ENCODE measurements at regions not wholly inside any gene's neighbourhood (a gene's known extent, or its start where the extent isn't known, plus 50 kb on each side); places are given as distances from the start of the nearest gene placed in this dataset.

- TF ChIP-seq, protein P1, sequence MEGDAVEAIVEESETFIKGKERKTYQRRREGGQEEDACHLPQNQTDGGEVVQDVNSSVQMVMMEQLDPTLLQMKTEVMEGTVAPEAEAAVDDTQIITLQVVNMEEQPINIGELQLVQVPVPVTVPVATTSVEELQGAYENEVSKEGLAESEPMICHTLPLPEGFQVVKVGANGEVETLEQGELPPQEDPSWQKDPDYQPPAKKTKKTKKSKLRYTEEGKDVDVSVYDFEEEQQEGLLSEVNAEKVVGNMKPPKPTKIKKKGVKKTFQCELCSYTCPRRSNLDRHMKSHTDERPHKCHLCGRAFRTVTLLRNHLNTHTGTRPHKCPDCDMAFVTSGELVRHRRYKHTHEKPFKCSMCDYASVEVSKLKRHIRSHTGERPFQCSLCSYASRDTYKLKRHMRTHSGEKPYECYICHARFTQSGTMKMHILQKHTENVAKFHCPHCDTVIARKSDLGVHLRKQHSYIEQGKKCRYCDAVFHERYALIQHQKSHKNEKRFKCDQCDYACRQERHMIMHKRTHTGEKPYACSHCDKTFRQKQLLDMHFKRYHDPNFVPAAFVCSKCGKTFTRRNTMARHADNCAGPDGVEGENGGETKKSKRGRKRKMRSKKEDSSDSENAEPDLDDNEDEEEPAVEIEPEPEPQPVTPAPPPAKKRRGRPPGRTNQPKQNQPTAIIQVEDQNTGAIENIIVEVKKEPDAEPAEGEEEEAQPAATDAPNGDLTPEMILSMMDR (IDR thresholded peaks at IDR 0.05; ENCODE audit: low read depth, low read length), result no peak
- Histone ChIP-seq H3K4me3 (ENCODE audit: low read depth, low read length) (no peak overlapping the region), H3K27me3 (no peaks in the 10 kb centered on the region), H3K36me3 (no peaks in the 10 kb centered on the region), H3K9me3 (no peaks in the 10 kb centered on the region), H3K4me1 (no peaks in the 10 kb centered on the region)
- DNase-seq, result no peak
These were observed 173.6 kb upstream of the PFN2 start for GRCh38 chr3:150144191-150144708.

- Histone ChIP-seq H3K27me3 (no peaks in the 10 kb centered on the region), H3K36me3 (no peaks in the 10 kb centered on the region), H3K4me1 (no peaks in the 10 kb centered on the region), H3K9me3 (no peaks in the 10 kb centered on the region), H3K4me3 (ENCODE audit: low read depth, low read length) (no peak overlapping the region)
- TF ChIP-seq, protein P1 (IDR thresholded peaks at IDR 0.05; ENCODE audit: low read depth, low read length), result no peak
- no peak for DNase-seq
These were observed 172.2 kb upstream of the PFN2 start for GRCh38 chr3:150142936-150143335.

DNA sequence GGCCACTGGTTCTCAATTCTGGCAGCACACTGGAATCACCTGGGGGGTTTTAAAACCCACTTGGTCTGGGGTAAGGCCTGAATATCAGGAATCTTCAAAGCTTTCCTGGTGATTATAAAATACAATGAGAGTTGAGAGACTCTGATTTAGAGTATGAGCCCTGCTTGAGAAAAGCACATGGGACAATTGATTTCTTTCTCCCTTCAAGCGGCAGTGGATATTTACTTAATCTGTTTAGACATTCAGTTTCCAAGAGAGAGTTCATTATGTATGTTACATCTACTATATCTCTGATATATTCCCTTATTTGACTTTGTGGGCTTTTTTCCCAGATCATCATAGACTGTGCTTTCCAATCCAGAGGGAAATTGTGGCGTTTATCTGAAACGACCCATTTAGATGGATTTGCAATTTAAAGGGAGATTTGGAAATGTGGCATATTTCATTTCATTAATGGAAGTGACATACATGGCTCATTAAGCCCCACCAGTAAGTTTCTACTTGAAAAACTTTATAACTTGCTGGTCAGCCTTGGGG, 171.2 kb upstream of the PFN2 start:
- Histone ChIP-seq H3K4me3 (ENCODE audit: low read depth, low read length) (no peak overlapping the region), H3K36me3 (no peaks in the 10 kb centered on the region), H3K27me3 (no peaks in the 10 kb centered on the region), H3K4me1 (no peaks in the 10 kb centered on the region), H3K9me3 (no peaks in the 10 kb centered on the region)
- TF ChIP-seq, protein P1 (IDR thresholded peaks at IDR 0.05; ENCODE audit: low read depth, low read length), result no peak
- no peak for DNase-seq

- H3K27me3 ChIP-seq, result no peaks in the 10 kb centered on the region
- H3K36me3 ChIP-seq, result no peaks in the 10 kb centered on the region
- H3K4me3 ChIP-seq (ENCODE audit: low read depth, low read length), result no peak overlapping the region
- H3K9me3 ChIP-seq, result no peaks in the 10 kb centered on the region
- DNase-seq, result no peak
- H3K4me1 ChIP-seq, result no peaks in the 10 kb centered on the region
- TF ChIP-seq, protein P1 (IDR thresholded peaks at IDR 0.05; ENCODE audit: low read depth, low read length), result no peak
These were observed 170.1 kb upstream of the PFN2 start for GRCh38 chr3:150140614-150141321.

GRCh38 chr3:150138824-150139223, 168.1 kb upstream of the PFN2 start:
- Histone ChIP-seq H3K4me1 (no peaks in the 10 kb centered on the region), H3K4me3 (ENCODE audit: low read depth, low read length) (no peak overlapping the region), H3K9me3 (no peaks in the 10 kb centered on the region), H3K27me3 (no peaks in the 10 kb centered on the region), H3K36me3 (no peaks in the 10 kb centered on the region)
- DNase-seq, result no peak
- TF ChIP-seq, protein P1 (IDR thresholded peaks at IDR 0.05; ENCODE audit: low read depth, low read length), result no peak

GRCh38 chr3:150136242-150136641, 165.5 kb upstream of the PFN2 start:
- Histone ChIP-seq H3K4me3 (ENCODE audit: low read depth, low read length) (no peak overlapping the region), H3K36me3 (no peaks in the 10 kb centered on the region), H3K27me3 (no peaks in the 10 kb centered on the region), H3K9me3 (no peaks in the 10 kb centered on the region), H3K4me1 (no peaks in the 10 kb centered on the region; the same call in 1 of the 2 replicates)
- TF ChIP-seq, protein P1 (IDR thresholded peaks at IDR 0.05; ENCODE audit: low read depth, low read length), result no peak
- no peak for DNase-seq

Data from BE2C (cell line).